ENCODE measurements at regions not wholly inside any gene's neighbourhood (a gene's known extent, or its start where the extent isn't known, plus 50 kb on each side); places are given as distances from the start of the nearest gene placed in this dataset.

DNA sequence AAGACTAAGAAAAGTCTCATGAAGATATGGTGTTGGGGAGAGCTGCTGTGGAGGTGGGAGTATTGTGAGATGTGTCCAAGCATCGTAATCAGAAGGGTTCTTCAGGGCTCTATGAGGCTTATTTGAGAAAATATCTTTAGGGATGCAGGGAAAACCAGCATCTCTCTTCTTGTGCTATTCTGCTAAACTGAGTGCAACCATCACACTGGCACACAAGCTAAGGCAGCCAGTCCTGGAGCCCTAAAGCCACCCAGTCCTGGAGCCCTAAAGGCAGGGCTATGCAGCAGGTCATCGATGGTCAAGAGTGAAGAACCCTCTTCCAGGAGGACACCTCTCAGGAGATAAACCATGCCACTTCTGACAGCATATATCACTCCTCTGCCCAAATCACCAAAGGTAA is 445.2 kb upstream of the MIR17HG start:
- Mint-ChIP-seq H3K27ac (ENCODE audit: unreplicated experiment) (no peak overlapping the region), H3K4me3 (no peak overlapping the region), H3K36me3 (ENCODE audit: low read depth) (peaks cover 3% of the 10 kb centered on the region), H3K9me3 (peaks cover 6% of the 10 kb centered on the region), H3K27me3 (ENCODE audit: low read depth) (no peaks in the 10 kb centered on the region), H3K4me1 (no peaks in the 10 kb centered on the region)
- no peak for TF ChIP-seq CTCF (conservative IDR thresholded peaks at IDR 0.05)
- no peak for DNase-seq (ENCODE audit: low read depth, low spot score)

GRCh38 chr13:90906554-90906953 is 440.9 kb upstream of the MIR17HG start:
- H3K9me3 Mint-ChIP-seq = peaks cover 6% of the 10 kb centered on the region
- H3K27ac Mint-ChIP-seq (ENCODE audit: unreplicated experiment) = no peak overlapping the region
- H3K27me3 Mint-ChIP-seq (ENCODE audit: low read depth) = no peaks in the 10 kb centered on the region
- no peak overlapping the region for H3K4me3 Mint-ChIP-seq
- no peak for DNase-seq (ENCODE audit: low read depth, low spot score)
- no peaks in the 10 kb centered on the region for H3K4me1 Mint-ChIP-seq
- H3K36me3 Mint-ChIP-seq (ENCODE audit: low read depth) = peaks cover 3% of the 10 kb centered on the region
- no peak for TF ChIP-seq CTCF (conservative IDR thresholded peaks at IDR 0.05)

GRCh38 chr13:90908792-90909191 is 438.7 kb upstream of the MIR17HG start:
- Mint-ChIP-seq H3K36me3 (ENCODE audit: low read depth) (peaks cover 3% of the 10 kb centered on the region), H3K9me3 (peaks cover 4% of the 10 kb centered on the region), H3K27ac (ENCODE audit: unreplicated experiment) (no peak overlapping the region), H3K4me1 (no peaks in the 10 kb centered on the region), H3K4me3 (no peak overlapping the region), H3K27me3 (ENCODE audit: low read depth) (no peaks in the 10 kb centered on the region)
- no peak for DNase-seq (ENCODE audit: low read depth, low spot score)
- no peak for TF ChIP-seq CTCF (conservative IDR thresholded peaks at IDR 0.05)

- no peak for TF ChIP-seq CTCF (conservative IDR thresholded peaks at IDR 0.05)
- Mint-ChIP-seq H3K27ac (ENCODE audit: unreplicated experiment) (no peak overlapping the region), H3K4me3 (no peak overlapping the region), H3K27me3 (ENCODE audit: low read depth) (no peaks in the 10 kb centered on the region), H3K4me1 (no peaks in the 10 kb centered on the region), H3K9me3 (peaks cover 4% of the 10 kb centered on the region), H3K36me3 (ENCODE audit: low read depth) (peaks cover 2% of the 10 kb centered on the region)
- DNase-seq (ENCODE audit: low read depth, low spot score) = no peak
Measured at GRCh38 chr13:90910018-90910639, 437.4 kb upstream of the MIR17HG start.

DNA sequence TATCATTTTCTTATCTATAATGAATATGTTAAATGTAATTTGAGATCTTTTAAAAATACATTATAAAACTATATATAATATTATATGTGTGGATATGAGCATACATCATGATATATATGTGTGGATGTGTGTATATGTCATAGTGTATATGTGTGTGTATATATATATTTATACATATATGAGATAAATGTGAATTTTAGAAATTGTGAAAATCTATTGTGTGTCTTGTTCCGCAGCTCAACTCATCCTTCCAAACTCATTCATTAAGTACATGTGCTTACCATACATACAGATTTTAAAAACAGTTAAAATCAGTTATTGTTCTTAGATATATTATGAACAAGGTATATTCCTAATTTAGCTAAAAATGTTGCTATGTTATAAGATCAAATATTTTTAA is 435.2 kb upstream of the MIR17HG start:
- Mint-ChIP-seq H3K27ac (ENCODE audit: unreplicated experiment) (no peak overlapping the region), H3K27me3 (ENCODE audit: low read depth) (no peaks in the 10 kb centered on the region), H3K36me3 (ENCODE audit: low read depth) (no peaks in the 10 kb centered on the region), H3K4me3 (no peak overlapping the region), H3K9me3 (no peaks in the 10 kb centered on the region), H3K4me1 (no peaks in the 10 kb centered on the region)
- no peak for DNase-seq (ENCODE audit: low read depth, low spot score)
- TF ChIP-seq CTCF (conservative IDR thresholded peaks at IDR 0.05) = no peak
